Heart right ventricle (tissue), 16 donors: ENCODE measurements at regions not wholly inside any gene's neighbourhood (a gene's known extent, or its start where the extent isn't known, plus 50 kb on each side); places are given as distances from the start of the nearest gene placed in this dataset.
A peak's percentile ranks its signal among the peaks of the same experiment; 100 is the strongest.

Experiments
- ATAC-seq, 8 donors: fragments of 200-7000 bp; cut with Tn5 transposase; one replicate each; pipeline ENCODE4 v1.9.1; 2020; ENCODE audit warnings: mild to moderate bottlenecking in 8 of 8, moderate library complexity in 8 of 8, moderate number of reproducible peaks in 1 of 8
- DNase-seq, 2 donors: peaks; one replicate each; pipeline ENCODE4 v3.0.0-alpha.2; 2020
- H3K27ac ChIP-seq, 10 donors: fragments of 200-600 bp; sonication (generic) in 2 of 10; one replicate each; pipeline versions ENCODE4 v1.5.0 to v1.8.0; 2020 to 2022; ENCODE audit warnings: mild to moderate bottlenecking in 3 of 10
- H3K27me3 ChIP-seq, 7 donors: fragments of 200-600 bp; one replicate each; pipeline ENCODE4 v1.8.0; 2021 to 2022; ENCODE audit warnings: mild to moderate bottlenecking in 2 of 7
- H3K36me3 ChIP-seq, 9 donors: fragments of 200-600 bp; sonication (generic) in 1 of 9; one replicate each; pipeline versions ENCODE4 v1.5.0 to v1.8.0; 2020 to 2022; ENCODE audit warnings: mild to moderate bottlenecking in 2 of 9
- H3K4me1 ChIP-seq, 9 donors: fragments of 200-600 bp; sonication (generic) in 1 of 9; one replicate each; pipeline versions ENCODE4 v1.5.0 to v1.8.0; 2020 to 2022; ENCODE audit warnings: mild to moderate bottlenecking in 4 of 9
- H3K4me3 ChIP-seq, 10 donors: fragments of 200-600 bp; sonication (generic) in 2 of 10; one replicate each; pipeline versions ENCODE4 v1.5.0 to v1.8.0; 2020 to 2022; ENCODE audit warnings: mild to moderate bottlenecking in 7 of 10, moderate library complexity in 2 of 10
- H3K9me3 ChIP-seq, 11 donors: fragments of 200-600 bp in 10 of 11; sonication (generic) in 2 of 11; one replicate each; pipeline versions ENCODE4 v1.5.0 to v1.8.0; 2013 to 2022; ENCODE audit warnings: mild to moderate bottlenecking in 2 of 11, control low read depth in 1 of 11, moderate library complexity in 1 of 11
- CTCF ChIP-seq, 9 donors: fragments of 200-600 bp; sonication (generic) in 2 of 9; IDR thresholded peaks; one replicate each; pipeline versions ENCODE4 v1.5.0 to v1.8.0; 2021 to 2022; ENCODE audit warnings: antibody characterized with exemption in 9 of 9, mild to moderate bottlenecking in 5 of 9, moderate library complexity in 1 of 9
- WGBS, 2 donors: extraction: QIAGEN DNeasy Blood & Tissue Kit; methylation state at CpG; one replicate each; pipeline ENCODE4 v1.1.7; 2013; ENCODE audit warnings: inconsistent platforms in 1 of 2; 5-methylcytosine and 5-hydroxymethylcytosine counted together
- intact Hi-C, 10 donors: fragments of 100-400 bp; cut with DNase I; formaldehyde crosslinking; loops; one replicate each; pipeline versions ENCODE4 v1.11.1 to v1.14.2; 2022
- donor health status: Arrhythmogenic right ventricular cardiomyopathy.
- donor health status: ischemic (EF 13 %, LVEDD 7.1; RV severe dilation, severe dysfunction).
- donor health status: healthy with polysubstance abuse.
- donor health status: DM: no; HTN: yes; CAD: no.
- donor health status: DM: no; HTN: no; CAD: no.
- donor health status: ischemic (EF 25% LVEDD 6.9; RV normal size, moderate dysfunction).
- donor health status: ischemic (EF 25% LVEDD 5.7; RV mildly dilated, moderate dysfunction).
- donor health status: healthy.
- donor health status: DM: yes; HTN: yes; CAD: no.
- donor health status: Ischemic cardiomyopathy.
- donor health status: ischemic (EF 35%, LVEDD 5.7; RV mildly dilated, moderate dysfunction).
- donor health status: nonischemic (EF 11% LVEDD 7.7; RV severe dilation, severe dysfunction).
- donor health status: DM: yes; HTN: yes; CAD: no.
- donor health status: PGD.
- donor health status: ischemic (EF 29% LVEDD 5.4; RV normal size, mild dysfunction).
- donor health status: nonischemic (EF 23%, LVEDD 6.1; RV moderate dilation, normal function).

GRCh38 chr12:31201382-31201781, 124.6 kb downstream of the SINHCAF start:
- no peaks in the 10 kb centered on the region for H3K36me3 ChIP-seq
- 19 to 20% methylated on average over 1 of the region's 1 CpG for WGBS, 2 donors
- H3K4me3 ChIP-seq, result no peak overlapping the region
- peaks cover 0 to 9% (median 0%) of the 10 kb centered on the region in 9 donors for H3K4me1 ChIP-seq
- DNase-seq (no peak), ATAC-seq (peak in 3 of 8 donors; percentile 51 to 80 (median 55))
- TF ChIP-seq CTCF (IDR thresholded peaks at IDR 0.05), result no peak
- intact Hi-C loops, result no loop called here
- H3K27me3 ChIP-seq, result peaks cover 0 to 11% (median 0%) of the 10 kb centered on the region in 7 donors
- no peak overlapping the region for H3K27ac ChIP-seq
- H3K9me3 ChIP-seq, result no peaks in the 10 kb centered on the region

- intact Hi-C loops, result no loop called here
- Histone ChIP-seq H3K36me3 (no peaks in the 10 kb centered on the region), H3K27ac (no peak overlapping the region), H3K9me3 (no peaks in the 10 kb centered on the region), H3K4me3 (no peak overlapping the region), H3K4me1 (peaks cover 0 to 9% (median 0%) of the 10 kb centered on the region in 9 donors), H3K27me3 (peaks cover 0 to 11% (median 0%) of the 10 kb centered on the region in 7 donors)
- no peak for DNase-seq
- no peak for ATAC-seq
- TF ChIP-seq CTCF (IDR thresholded peaks at IDR 0.05), result no peak
- WGBS, 2 donors, result 65 to 93% methylated on average over 1 of the region's 1 CpG
Observed at GRCh38 chr12:31203261-31203660, 122.7 kb downstream of the SINHCAF start.

- Histone ChIP-seq H3K27ac (no peak overlapping the region), H3K4me3 (no peak overlapping the region), H3K9me3 (no peaks in the 10 kb centered on the region), H3K36me3 (no peaks in the 10 kb centered on the region), H3K4me1 (peaks cover 0 to 9% (median 0%) of the 10 kb centered on the region in 9 donors), H3K27me3 (peaks cover 0 to 10% (median 0%) of the 10 kb centered on the region in 7 donors)
- DNase-seq, result no peak
- intact Hi-C loops, result no loop called here
- TF ChIP-seq CTCF (IDR thresholded peaks at IDR 0.05), result no peak
- 32 to 57% methylated on average over 3 of the region's 3 CpGs for WGBS, 2 donors
- peak in 4 of 8 donors; percentile 35 to 51 (median 43) for ATAC-seq
Observed at GRCh38 chr12:31205054-31205453, 120.9 kb downstream of the SINHCAF start.

- Histone ChIP-seq H3K27me3 (peaks cover 0 to 7% (median 0%) of the 10 kb centered on the region in 7 donors), H3K27ac (no peak overlapping the region), H3K9me3 (no peaks in the 10 kb centered on the region), H3K4me3 (no peak overlapping the region), H3K36me3 (no peaks in the 10 kb centered on the region), H3K4me1 (peaks cover 0 to 9% (median 0%) of the 10 kb centered on the region in 9 donors)
- ATAC-seq (peak in 6 of 8 donors; percentile 30 to 88 (median 48)), DNase-seq (no peak)
- intact Hi-C loops, result no loop called here
- no peak for TF ChIP-seq CTCF (IDR thresholded peaks at IDR 0.05)
- WGBS, 2 donors, result 53 to 54% methylated on average over 4 of the region's 4 CpGs
Observed at GRCh38 chr12:31206038-31206670, 119.8 kb downstream of the SINHCAF start.
